BE2C (cell line): ENCODE measurements at regions not wholly inside any gene's neighbourhood (a gene's known extent, or its start where the extent isn't known, plus 50 kb on each side); places are given as distances from the start of the nearest gene placed in this dataset.

Experiments used
- DNase-seq: peaks from one replicate; pipeline ENCODE4 v3.0.0-alpha.2; 2020
- H3K27me3 ChIP-seq: fragments of 250-450 bp; sonication (Bioruptor Pico); 2 replicates; pipeline ENCODE4 v1.5.1; 2020; ENCODE audit warnings: mild to moderate bottlenecking
- H3K36me3 ChIP-seq: fragments of 250-450 bp; sonication (Bioruptor Pico); 2 replicates; pipeline ENCODE4 v1.5.1; 2020; ENCODE audit warnings: mild to moderate bottlenecking
- H3K4me1 ChIP-seq: fragments of 250-450 bp; sonication (Bioruptor Pico); 2 replicates; pipeline ENCODE4 v1.5.1; 2020
- H3K4me3 ChIP-seq: 2 replicates; pipeline ENCODE4 v1.5.1; 2011; ENCODE audit warnings: low read depth, low read length
- H3K9me3 ChIP-seq: fragments of 250-450 bp; sonication (Bioruptor Pico); 2 replicates; pipeline ENCODE4 v1.5.1; 2020
- TF ChIP-seq, protein P1 (sequence below): IDR thresholded peaks from 2 replicates; pipeline ENCODE4 v1.5.1; 2012; ENCODE audit warnings: mild to moderate bottlenecking, low read depth, low read length

DNA sequence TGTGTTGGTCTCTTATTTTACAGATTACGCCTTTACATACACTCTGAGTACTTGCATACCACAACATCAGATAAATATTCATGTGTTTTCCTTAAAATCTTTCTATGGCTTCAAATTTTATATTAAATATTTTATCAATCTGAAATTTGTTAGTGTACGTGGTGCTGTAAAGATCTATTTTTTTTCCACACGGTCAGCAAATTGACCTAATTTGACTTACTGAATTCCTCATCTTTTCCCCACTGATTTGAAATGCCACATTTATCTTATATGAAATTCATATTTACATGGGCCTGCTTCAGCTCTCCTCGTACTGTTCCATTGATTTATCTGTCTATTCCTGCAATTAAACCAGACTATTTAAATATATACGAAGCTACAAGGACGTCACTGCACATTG is 433.8 kb upstream of the ZNF507 start:
- H3K36me3 ChIP-seq, result no peaks in the 10 kb centered on the region
- no peaks in the 10 kb centered on the region for H3K27me3 ChIP-seq
- no peaks in the 10 kb centered on the region for H3K4me1 ChIP-seq
- no peak overlapping the region for H3K4me3 ChIP-seq
- TF ChIP-seq, protein P1, sequence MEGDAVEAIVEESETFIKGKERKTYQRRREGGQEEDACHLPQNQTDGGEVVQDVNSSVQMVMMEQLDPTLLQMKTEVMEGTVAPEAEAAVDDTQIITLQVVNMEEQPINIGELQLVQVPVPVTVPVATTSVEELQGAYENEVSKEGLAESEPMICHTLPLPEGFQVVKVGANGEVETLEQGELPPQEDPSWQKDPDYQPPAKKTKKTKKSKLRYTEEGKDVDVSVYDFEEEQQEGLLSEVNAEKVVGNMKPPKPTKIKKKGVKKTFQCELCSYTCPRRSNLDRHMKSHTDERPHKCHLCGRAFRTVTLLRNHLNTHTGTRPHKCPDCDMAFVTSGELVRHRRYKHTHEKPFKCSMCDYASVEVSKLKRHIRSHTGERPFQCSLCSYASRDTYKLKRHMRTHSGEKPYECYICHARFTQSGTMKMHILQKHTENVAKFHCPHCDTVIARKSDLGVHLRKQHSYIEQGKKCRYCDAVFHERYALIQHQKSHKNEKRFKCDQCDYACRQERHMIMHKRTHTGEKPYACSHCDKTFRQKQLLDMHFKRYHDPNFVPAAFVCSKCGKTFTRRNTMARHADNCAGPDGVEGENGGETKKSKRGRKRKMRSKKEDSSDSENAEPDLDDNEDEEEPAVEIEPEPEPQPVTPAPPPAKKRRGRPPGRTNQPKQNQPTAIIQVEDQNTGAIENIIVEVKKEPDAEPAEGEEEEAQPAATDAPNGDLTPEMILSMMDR, result no peak
- DNase-seq, result no peak
- no peaks in the 10 kb centered on the region for H3K9me3 ChIP-seq

DNA sequence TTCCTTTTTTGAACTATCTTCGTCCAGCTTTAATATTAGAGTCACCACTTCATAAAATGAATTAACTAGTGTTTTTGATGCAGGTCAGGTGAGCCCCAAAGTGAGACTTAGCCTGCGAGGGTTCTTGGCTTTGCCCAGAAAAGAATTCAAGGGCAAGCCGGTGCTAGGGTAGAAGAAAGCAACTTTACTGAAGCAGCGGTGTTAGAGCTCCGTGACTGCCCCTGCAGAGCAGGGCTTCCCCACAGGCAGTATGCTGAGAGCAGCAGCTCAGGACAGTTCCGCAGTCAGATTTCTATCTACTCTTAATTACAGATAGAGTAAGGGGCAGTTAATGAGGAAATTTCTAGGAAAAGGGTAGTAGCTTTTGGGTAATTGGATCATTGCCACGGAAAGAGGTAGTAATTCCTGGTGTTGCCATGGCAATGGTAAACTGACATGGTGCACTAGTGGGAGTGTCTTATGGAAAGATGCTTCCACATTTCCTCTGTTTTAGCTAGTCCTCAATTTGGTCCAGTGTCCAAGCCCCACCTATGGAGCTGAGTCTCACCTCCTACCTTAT is 432.2 kb upstream of the ZNF507 start:
- Histone ChIP-seq H3K36me3 (no peaks in the 10 kb centered on the region), H3K4me1 (no peaks in the 10 kb centered on the region), H3K4me3 (no peak overlapping the region), H3K9me3 (no peaks in the 10 kb centered on the region), H3K27me3 (no peaks in the 10 kb centered on the region)
- DNase-seq, result no peak
- TF ChIP-seq, protein P1, result no peak

DNA sequence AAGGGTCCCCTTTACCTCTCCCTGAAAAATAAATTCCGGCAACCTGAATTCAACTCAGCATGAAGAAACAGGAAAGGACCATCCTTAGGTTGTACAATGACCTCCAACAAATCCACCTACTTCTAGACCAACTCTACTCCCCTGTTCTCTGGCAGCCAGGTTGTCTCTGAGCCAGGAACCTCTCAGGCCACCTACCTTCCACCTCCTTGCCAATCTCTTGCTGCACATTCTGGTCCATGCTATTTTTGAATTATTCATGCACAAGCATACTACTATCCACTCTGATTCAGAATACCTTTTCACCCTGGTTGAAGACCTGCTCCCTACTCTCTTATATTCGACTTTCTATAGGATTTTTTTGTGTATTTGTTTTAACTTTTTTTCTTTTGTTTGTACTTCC is 415.0 kb upstream of the ZNF507 start:
- TF ChIP-seq, protein P1, result no peak
- DNase-seq, result no peak
- Histone ChIP-seq H3K9me3 (no peaks in the 10 kb centered on the region; the same call in 1 of the 2 replicates), H3K36me3 (no peaks in the 10 kb centered on the region), H3K4me3 (no peak overlapping the region), H3K27me3 (no peaks in the 10 kb centered on the region), H3K4me1 (no peaks in the 10 kb centered on the region)

DNA sequence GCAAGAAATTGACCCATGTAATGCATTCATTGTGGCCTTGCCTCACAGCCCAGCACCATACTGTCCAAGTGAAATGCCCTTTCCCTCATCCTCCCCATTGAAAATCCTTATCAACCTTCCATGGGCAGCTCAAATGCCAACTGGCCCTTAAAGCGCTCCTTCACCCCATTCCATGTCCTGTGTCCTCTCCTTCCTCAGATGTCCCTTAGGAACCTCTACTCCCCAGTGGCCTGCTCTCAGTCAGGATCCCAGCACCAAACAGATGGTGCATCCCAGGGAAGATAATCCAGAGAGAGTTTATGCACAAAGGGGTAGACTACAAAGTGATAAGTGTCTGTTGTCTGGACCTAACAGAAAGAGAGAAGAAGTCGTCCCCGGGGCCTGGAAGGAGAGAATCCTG is 407.4 kb upstream of the ZNF507 start:
- no peak for DNase-seq
- no peaks in the 10 kb centered on the region for H3K36me3 ChIP-seq
- H3K4me1 ChIP-seq, result no peaks in the 10 kb centered on the region
- no peak overlapping the region for H3K4me3 ChIP-seq
- no peaks in the 10 kb centered on the region; the same call in 1 of the 2 replicates for H3K9me3 ChIP-seq
- no peaks in the 10 kb centered on the region for H3K27me3 ChIP-seq
- TF ChIP-seq, protein P1, result no peak

DNA sequence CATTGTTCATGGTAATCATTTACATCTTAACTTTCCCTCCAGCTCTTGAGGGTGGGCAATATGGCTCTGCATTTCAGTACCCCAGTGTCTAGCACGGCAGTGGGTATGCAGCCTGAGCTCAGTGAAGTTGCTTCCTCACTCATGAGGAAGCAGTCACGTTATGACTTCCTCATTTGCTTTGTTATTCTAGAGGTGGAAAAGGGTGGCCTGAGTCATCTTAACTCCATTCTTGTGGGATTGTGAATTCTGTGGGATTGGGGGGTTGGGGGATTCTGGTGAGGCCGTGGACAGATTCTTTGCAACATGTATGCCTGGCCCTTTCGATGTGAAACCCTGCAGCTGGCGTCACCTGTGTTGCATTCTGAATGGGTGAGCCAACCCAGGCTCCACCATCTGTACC is 406.7 kb upstream of the ZNF507 start:
- TF ChIP-seq, protein P1, result no peak
- no peak overlapping the region for H3K4me3 ChIP-seq
- DNase-seq, result no peak
- H3K4me1 ChIP-seq, result no peaks in the 10 kb centered on the region
- H3K27me3 ChIP-seq, result no peaks in the 10 kb centered on the region
- H3K36me3 ChIP-seq, result no peaks in the 10 kb centered on the region
- no peaks in the 10 kb centered on the region; the same call in 1 of the 2 replicates for H3K9me3 ChIP-seq

DNA sequence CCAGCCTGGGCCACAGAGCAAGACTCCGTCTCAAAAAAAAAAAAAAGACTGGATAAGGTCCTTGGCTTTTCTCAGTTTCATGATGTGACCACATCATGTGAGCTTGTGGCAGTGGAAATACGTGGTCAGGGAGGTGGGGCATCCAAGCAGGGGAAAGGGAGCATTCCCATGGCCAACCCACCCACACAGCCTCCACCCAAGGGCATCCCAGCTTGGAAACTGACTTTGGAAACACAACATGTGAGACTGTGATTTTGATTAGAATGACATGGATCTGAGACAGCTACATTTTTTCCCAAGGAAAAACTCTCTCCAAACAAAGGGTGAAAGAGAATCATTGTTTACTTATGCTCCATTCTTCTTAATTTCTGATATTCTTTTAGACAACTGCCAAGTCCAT is 405.0 kb upstream of the ZNF507 start:
- H3K4me3 ChIP-seq, result no peak overlapping the region
- no peak for DNase-seq
- TF ChIP-seq, protein P1, result no peak
- H3K36me3 ChIP-seq, result no peaks in the 10 kb centered on the region
- H3K27me3 ChIP-seq, result no peaks in the 10 kb centered on the region
- no peaks in the 10 kb centered on the region for H3K4me1 ChIP-seq
- no peaks in the 10 kb centered on the region for H3K9me3 ChIP-seq
